K562 (cell line): ENCODE measurements at regions not wholly inside any gene's neighbourhood (a gene's known extent, or its start where the extent isn't known, plus 50 kb on each side); places are given as distances from the start of the nearest gene placed in this dataset.

Source experiments
- ATAC-seq: fragments of 200-7000 bp; cut with Tn5 transposase; 3 replicates; pipeline ENCODE4 v1.9.1; 2020; ENCODE audit warnings: moderate library complexity
- BruUV-seq: library from RNA; stranded (reverse); fragments of 400-500 nt; replicated peaks from 2 replicates; lab custom pipeline; 2021; lab: Mats Ljungman, UMichigan
- CTCF ChIA-PET: fragments of 300-600 bp; formaldehyde crosslinking; extraction: SDS; loops from one replicate; lab custom pipeline; 2021; ENCODE audit warnings: low intra/inter-chr PET ratio; lab: Yijun Ruan, JAX
- POLR2A ChIA-PET: fragments of 300-600, 350-650 bp; sonication (Branson Sonifier 250); formaldehyde crosslinking; extraction: SDS; loops from one replicate; lab custom pipeline; 2021; ENCODE audit warnings: antibody characterized with exemption, inconsistent platforms; lab: Yijun Ruan, JAX
- DNase-seq, 4 experiments: peaks; one replicate each; pipeline versions ENCODE4 v3.0.0 to v3.0.0-alpha.2; 2011 to 2018; ENCODE audit warnings: low spot score in 3 of 4, mixed read lengths in 3 of 4; ENCODE audit errors: extremely low read depth in 1 of 4
- FAIRE-seq: peaks from 2 replicates; lab custom pipeline; 2011; peaks lifted over from hg19 to GRCh38; lab: Jason Lieb, UNC
- H2AFZ ChIP-seq: 2 replicates; pipeline ENCODE4 v1.6.0; 2011; ENCODE audit warnings: low read depth, low read length, control low read depth, inconsistent platforms
- H3K27ac ChIP-seq: fragments of 200-600 bp; 3 replicates; pipeline ENCODE4 v1.8.0; 2011; ENCODE audit warnings: low read depth, mild to moderate bottlenecking, control low read depth, inconsistent platforms, low read length, moderate library complexity, mixed read lengths; ENCODE audit errors: extremely low read depth
- H3K27me3 ChIP-seq, 2 experiments: fragments of 300-600 bp in 1 of 2; 2 replicates in 1 of 2; 3 replicates in 1 of 2; pipeline versions ENCODE4 v1.6.0 to v1.8.0; 2011; ENCODE audit warnings: inconsistent platforms in 2 of 2, low read length in 2 of 2, mild to moderate bottlenecking in 1 of 2, mixed read lengths in 1 of 2, moderate library complexity in 1 of 2; ENCODE audit not compliant: control insufficient read depth in 2 of 2, insufficient read depth in 2 of 2
- H3K36me3 ChIP-seq: fragments of 300-600 bp; 3 replicates; pipeline ENCODE4 v1.8.0; 2011; ENCODE audit warnings: mild to moderate bottlenecking, low read length, inconsistent platforms; ENCODE audit not compliant: control insufficient read depth, insufficient read depth
- H3K4me1 ChIP-seq, 2 experiments: fragments of 200-600 bp in 1 of 2; replicated peaks in 1 of 2; 2 replicates in 1 of 2; 3 replicates in 1 of 2; pipeline versions ENCODE4 v1.5.1 to v1.8.0; 2011; ENCODE audit warnings: inconsistent platforms in 2 of 2, low read length in 2 of 2, mild to moderate bottlenecking in 1 of 2, mixed read lengths in 1 of 2, moderate library complexity in 1 of 2; ENCODE audit not compliant: control insufficient read depth in 2 of 2, insufficient read depth in 2 of 2
- H3K4me2 ChIP-seq: 2 replicates; pipeline ENCODE4 v1.6.1; 2011; ENCODE audit warnings: low read length, control low read depth, inconsistent platforms, mixed read lengths; ENCODE audit not compliant: insufficient read depth
- H3K4me3 ChIP-seq: fragments of 200-600 bp; sonication (generic), shearing (Covaris generic); 2 replicates; pipeline ENCODE4 v1.5.1; 2016; ENCODE audit warnings: control low read depth, inconsistent platforms
- H3K79me2 ChIP-seq: fragments of 200-600 bp; 3 replicates; pipeline ENCODE4 v1.8.0; 2011; ENCODE audit warnings: low read length, inconsistent platforms; ENCODE audit not compliant: control insufficient read depth, insufficient read depth
- H3K9ac ChIP-seq, 2 experiments: 2 replicates each; pipeline versions ENCODE4 v1.6.0 to v1.6.1; 2011; ENCODE audit warnings: low read depth in 2 of 2, low read length in 2 of 2, control low read depth in 1 of 2, inconsistent platforms in 1 of 2, mild to moderate bottlenecking in 1 of 2, mixed read lengths in 1 of 2; ENCODE audit not compliant: insufficient read depth in 1 of 2
- H3K9me1 ChIP-seq: one replicate; pipeline ENCODE4 v1.6.0; 2011; ENCODE audit warnings: inconsistent platforms, mild to moderate bottlenecking, low read length, moderate library complexity; ENCODE audit not compliant: control insufficient read depth, insufficient read depth
- H3K9me3 ChIP-seq: replicated peaks from 2 replicates; pipeline ENCODE4 v1.5.1; 2011; ENCODE audit warnings: low read depth, low read length, inconsistent platforms; ENCODE audit not compliant: control insufficient read depth, insufficient read depth
- H4K20me1 ChIP-seq: replicated peaks from 2 replicates; pipeline ENCODE4 v1.6.1; 2011; ENCODE audit warnings: low read length, inconsistent platforms, mixed read lengths; ENCODE audit not compliant: control insufficient read depth, insufficient read depth
- CBFA2T2 ChIP-seq: fragments of 450-650 bp; conservative IDR thresholded peaks from 2 replicates; pipeline ENCODE4 v1.6.1; 2017; ENCODE audit warnings: mild to moderate bottlenecking
- CBFA2T3 ChIP-seq: fragments of 450-650 bp; IDR thresholded peaks from 2 replicates; pipeline ENCODE4 v1.6.1; 2017
- CREM ChIP-seq: IDR thresholded peaks from 2 replicates; pipeline ENCODE4 v1.6.1; 2014; ENCODE audit warnings: antibody characterized with exemption, low read depth
- FOXK1 ChIP-seq: sonication (generic); formaldehyde crosslinking; IDR thresholded peaks from 2 replicates; pipeline ENCODE4 v1.8.0; 2022; ENCODE audit warnings: missing genetic modification reagents, mild to moderate bottlenecking, borderline replicate concordance
- MYNN ChIP-seq, 2 experiments: sonication (generic); formaldehyde crosslinking in 1 of 2; IDR thresholded peaks; 2 replicates each; pipeline versions ENCODE4 v1.5.0 to v1.6.1; 2016 to 2020; ENCODE audit warnings: antibody characterized with exemption in 1 of 2, missing genetic modification reagents in 1 of 2
- PHF20 ChIP-seq: fragments of 450-650 bp; IDR thresholded peaks from 2 replicates; pipeline ENCODE4 v1.6.1; 2018; ENCODE audit not compliant: partially characterized antibody
- RCOR1 ChIP-seq, 2 experiments: IDR thresholded peaks; 2 replicates each; pipeline ENCODE4 v1.6.1; 2012; ENCODE audit warnings: low read depth in 2 of 2, low read length in 2 of 2, borderline replicate concordance in 1 of 2, improper control_type of control experiment in 1 of 2
- ZNF609 ChIP-seq: sonication (generic); formaldehyde crosslinking; IDR thresholded peaks from 2 replicates; pipeline ENCODE4 v1.8.1; 2023; ENCODE audit warnings: missing genetic modification reagents, mild to moderate bottlenecking, borderline replicate concordance
- ZNF655 ChIP-seq: fragments of 250-450 bp; sonication (Bioruptor Pico); IDR thresholded peaks from 2 replicates; pipeline ENCODE4 v1.5.0; 2021
- WGBS: fragments of 100-300 bp; shearing (Covaris generic); methylation state at CpG from one replicate; pipeline ENCODE4 v1.1.6; 2016; ENCODE audit warnings: low coverage, mixed read lengths; ENCODE audit not compliant: insufficient coverage; ENCODE audit errors: missing lambda C conversion rate; 5-methylcytosine and 5-hydroxymethylcytosine counted together
- in situ Hi-C: fragments of 300-500 bp; cut with MboI; formaldehyde crosslinking; loops from 4 replicates; pipeline ENCODE4 v1.15.0; 2018; ENCODE audit warnings: inconsistent platforms, mixed read lengths
- intact Hi-C: fragments of 100-400 bp; cut with micrococcal nuclease; formaldehyde crosslinking; loops from 2 replicates; pipeline ENCODE4 v1.14.2; 2022
- TF ChIP-seq, protein P1 (sequence below), 2 experiments: fragments of 450-650 bp; conservative IDR thresholded peaks; 2 replicates each; pipeline ENCODE4 v1.6.1; 2017; ENCODE audit warnings: mild to moderate bottlenecking in 2 of 2, moderate library complexity in 2 of 2
- TF ChIP-seq, protein P2 (sequence below): fragments of 250-450 bp; sonication (Bioruptor Pico); IDR thresholded peaks from 2 replicates; pipeline ENCODE4 v1.5.1; 2021; ENCODE audit warnings: mild to moderate bottlenecking

GRCh38 chr20:37584238-37584807 lies 56.6 kb upstream of the BLCAP start:
- Histone ChIP-seq H3K4me2 (no peak overlapping the region), H3K9me1 (no peaks in the 10 kb centered on the region), H3K4me1 (no peaks in the 10 kb centered on the region), H2AFZ (no peak overlapping the region), H4K20me1 (no peaks in the 10 kb centered on the region), H3K36me3 (no peaks in the 10 kb centered on the region), H3K79me2 (no peaks in the 10 kb centered on the region), H3K27ac (no peak overlapping the region), H3K9me3 (no peaks in the 10 kb centered on the region), H3K27me3 (peaks cover 2 to 8% of the 10 kb centered on the region in 2 experiments; a peak in 3 of 5 replicates), H3K9ac (no peak overlapping the region), H3K4me3 (no peak overlapping the region)
- POLR2A ChIA-PET: interaction anchor here (1.2 to 1.5 kb wide), 2 partner anchors 9 to 17 kb away, joined by 3 to 5 read pairs; no protein-coding TSS in a partner anchor
- 0% methylated on average over 5 of the region's 5 CpGs for WGBS
- no peak for FAIRE-seq
- intact Hi-C loops: no loop called here
- ATAC-seq: no peak
- in situ Hi-C loops: no loop called here
- CTCF ChIA-PET: no interaction called here
- no TSS peak for BruUV-seq
- DNase-seq: peak in 1 of 4 experiments; percentile 24
- TF ChIP-seq MYNN (IDR thresholded peaks at IDR 0.05) (no peak), MYNN (CRISPR knock-in tag; IDR thresholded peaks at IDR 0.05) (no peak), FOXK1 (CRISPR knock-in tag) (no peak), CBFA2T2 (0 out of 2 replicates have a peak, but pooled peaks have one; percentile 6), ZNF655 (CRISPR knock-in tag) (no peak), RCOR1 (IDR thresholded peaks at IDR 0.05; ENCODE audit: borderline replicate concordance in 1 of 2, low read depth in 2 of 2, low read length in 2 of 2) (peak in 1 of 2 experiments; percentile 32; a peak in 1 of 4 replicates), PHF20 (no peak), CREM (no peak), CBFA2T3 (peak; percentile 46), ZNF609 (CRISPR knock-in tag) (no peak)
- TF ChIP-seq, protein P1, sequence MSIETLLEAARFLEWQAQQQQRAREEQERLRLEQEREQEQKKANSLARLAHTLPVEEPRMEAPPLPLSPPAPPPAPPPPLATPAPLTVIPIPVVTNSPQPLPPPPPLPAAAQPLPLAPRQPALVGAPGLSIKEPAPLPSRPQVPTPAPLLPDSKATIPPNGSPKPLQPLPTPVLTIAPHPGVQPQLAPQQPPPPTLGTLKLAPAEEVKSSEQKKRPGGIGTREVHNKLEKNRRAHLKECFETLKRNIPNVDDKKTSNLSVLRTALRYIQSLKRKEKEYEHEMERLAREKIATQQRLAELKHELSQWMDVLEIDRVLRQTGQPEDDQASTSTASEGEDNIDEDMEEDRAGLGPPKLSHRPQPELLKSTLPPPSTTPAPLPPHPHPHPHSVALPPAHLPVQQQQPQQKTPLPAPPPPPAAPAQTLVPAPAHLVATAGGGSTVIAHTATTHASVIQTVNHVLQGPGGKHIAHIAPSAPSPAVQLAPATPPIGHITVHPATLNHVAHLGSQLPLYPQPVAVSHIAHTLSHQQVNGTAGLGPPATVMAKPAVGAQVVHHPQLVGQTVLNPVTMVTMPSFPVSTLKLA (conservative IDR thresholded peaks at IDR 0.05): no peak
- TF ChIP-seq, protein P2, sequence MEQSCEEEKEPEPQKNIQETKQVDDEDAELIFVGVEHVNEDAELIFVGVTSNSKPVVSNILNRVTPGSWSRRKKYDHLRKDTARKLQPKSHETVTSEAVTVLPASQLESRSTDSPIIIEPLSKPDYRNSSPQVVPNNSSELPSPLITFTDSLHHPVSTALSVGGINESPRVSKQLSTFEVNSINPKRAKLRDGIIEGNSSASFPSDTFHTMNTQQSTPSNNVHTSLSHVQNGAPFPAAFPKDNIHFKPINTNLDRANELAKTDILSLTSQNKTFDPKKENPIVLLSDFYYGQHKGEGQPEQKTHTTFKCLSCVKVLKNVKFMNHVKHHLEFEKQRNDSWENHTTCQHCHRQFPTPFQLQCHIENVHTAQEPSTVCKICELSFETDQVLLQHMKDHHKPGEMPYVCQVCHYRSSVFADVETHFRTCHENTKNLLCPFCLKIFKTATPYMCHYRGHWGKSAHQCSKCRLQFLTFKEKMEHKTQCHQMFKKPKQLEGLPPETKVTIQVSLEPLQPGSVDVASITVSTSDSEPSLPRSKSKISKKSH: no peak
